HG02759 (cell line): ENCODE measurements at regions not wholly inside any gene's neighbourhood (a gene's known extent, or its start where the extent isn't known, plus 50 kb on each side); places are given as distances from the start of the nearest gene placed in this dataset.

Experiments used
- ATAC-seq: cut with Tn5 transposase; IDR thresholded peaks from one replicate; pipeline ENCODE4 v1.9.1; 2021; ENCODE audit warnings: mild to moderate bottlenecking, moderate library complexity; ENCODE audit not compliant: unreplicated experiment

DNA sequence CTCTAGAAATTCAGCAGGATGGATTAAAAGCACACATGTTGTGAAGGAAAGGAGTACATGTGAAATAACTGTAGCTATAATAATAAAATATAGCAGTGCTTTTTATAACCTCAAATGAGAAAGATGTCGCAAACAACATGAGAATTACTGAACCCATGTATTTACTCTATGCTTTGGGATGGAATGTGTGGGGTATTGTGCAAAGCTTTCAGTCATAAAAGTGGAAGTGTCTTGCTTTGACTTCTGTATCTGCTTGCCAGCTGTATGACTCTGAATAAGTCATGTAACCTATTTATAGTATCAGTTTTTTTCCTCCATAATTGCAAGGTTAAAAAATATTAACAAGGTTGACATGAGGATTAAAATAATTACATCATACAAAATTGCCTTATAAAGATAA, 519.3 kb upstream of the CADM2 start:
- ATAC-seq: no peak

DNA sequence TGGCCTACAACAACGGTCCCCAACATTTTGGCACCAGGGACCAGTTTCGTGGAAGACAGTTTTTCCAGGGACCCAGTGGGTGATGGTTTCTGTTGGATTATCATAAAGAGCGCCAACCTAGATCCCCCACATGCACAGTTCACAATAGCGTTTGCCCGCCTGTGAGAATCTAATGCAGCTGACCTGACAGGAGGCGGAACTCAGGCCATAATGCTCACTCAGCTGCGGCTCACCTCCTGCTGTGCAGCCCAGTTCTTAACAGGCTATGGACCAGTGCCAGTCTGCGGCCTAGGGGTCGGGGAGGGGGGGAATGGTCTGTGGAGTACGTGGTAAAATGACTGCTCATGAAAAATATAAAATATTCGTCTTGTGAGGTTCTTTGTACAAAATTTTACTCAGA, 518.5 kb upstream of the CADM2 start:
- no peak for ATAC-seq

DNA sequence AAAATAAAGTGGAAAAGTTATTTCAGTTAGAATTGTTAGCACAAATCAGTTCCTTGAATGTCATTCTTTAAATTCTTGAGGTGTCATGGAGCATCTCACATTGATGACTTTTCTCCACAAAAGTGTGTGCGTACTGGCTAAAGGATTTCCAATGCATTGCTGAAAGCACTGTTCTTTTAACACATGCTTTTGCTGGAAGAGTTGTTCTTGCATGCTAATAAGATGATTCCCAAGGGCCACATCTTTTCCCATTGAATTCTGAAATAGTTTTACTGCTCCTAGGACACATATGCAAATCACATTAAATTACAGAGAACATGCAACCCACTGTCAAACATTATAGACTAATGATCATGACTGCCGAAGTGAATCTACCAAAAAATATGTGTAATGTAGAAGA, 516.3 kb upstream of the CADM2 start:
- ATAC-seq: no peak

DNA sequence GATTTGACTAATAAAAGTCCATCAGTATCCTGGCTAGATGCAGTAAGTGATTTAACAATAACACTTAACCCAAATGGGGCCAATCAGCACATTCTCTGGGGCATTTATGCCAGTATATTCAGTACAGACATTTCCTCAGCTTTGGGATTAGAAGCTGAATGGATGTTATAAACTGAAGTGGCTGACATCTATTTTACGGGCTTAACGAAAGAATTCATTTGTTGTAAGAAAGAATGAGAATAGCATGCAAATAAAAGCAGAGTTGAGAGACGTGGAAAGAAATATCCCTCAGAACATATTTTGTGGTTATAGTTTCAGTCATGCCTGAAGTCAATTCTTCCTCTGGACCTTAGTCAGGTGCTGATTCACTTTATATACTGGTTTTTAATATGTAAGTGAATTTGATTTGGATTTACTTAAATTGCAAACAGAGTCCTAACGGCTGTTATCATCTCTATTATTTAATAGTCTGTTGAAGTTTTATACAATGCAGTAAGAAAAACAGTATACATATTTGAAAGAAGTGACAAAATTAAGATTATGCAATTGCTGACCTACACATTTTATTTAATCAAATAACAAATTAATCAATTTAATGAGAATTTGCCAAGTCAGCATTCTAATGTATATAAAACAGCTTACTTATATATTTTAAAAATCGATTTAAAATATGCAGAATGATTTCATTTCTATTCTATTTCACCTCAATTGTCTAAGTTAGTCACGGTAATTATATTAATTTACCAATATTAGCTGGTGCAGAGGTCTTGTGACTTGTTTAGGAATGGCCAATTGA, 513.9 kb upstream of the CADM2 start:
- ATAC-seq: no peak

DNA sequence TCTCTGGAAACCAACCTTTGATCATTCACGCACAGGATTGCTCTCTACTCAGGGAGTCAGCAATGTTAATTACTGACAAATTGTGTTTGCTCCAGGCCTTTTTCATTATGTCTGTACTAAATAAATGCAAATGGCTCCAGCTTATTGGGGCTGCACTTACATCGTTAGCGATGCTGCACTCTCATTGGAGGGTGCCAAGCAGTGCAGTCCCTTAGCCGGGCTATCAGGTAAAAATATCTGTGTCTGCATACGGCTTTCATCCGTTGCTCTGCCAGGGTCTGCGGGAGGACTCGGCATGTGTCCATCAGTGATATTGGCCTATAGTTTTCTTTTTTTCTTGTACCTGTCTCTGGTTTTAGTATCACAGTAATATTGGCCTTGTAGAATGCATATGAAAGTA, 471.5 kb upstream of the CADM2 start:
- no peak for ATAC-seq

DNA sequence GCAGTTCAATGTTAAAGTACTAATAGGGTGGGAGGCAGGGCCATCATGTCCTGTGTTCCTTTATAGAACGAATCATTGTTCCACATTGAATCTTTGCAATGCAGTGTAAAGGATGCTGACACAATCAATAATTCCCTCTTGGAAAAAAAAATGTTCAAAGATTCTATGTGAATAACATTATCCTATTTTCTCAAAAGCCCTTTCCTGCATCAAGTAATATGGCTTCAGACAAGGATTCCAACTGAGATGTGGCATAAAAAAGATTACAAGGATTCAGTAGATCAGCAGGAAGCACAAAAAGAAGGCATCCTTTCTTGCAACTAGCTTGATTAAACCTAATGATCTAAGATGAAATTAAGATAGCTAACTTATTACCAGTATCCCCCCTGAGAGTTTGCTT, 454.0 kb upstream of the CADM2 start:
- ATAC-seq: no peak

DNA sequence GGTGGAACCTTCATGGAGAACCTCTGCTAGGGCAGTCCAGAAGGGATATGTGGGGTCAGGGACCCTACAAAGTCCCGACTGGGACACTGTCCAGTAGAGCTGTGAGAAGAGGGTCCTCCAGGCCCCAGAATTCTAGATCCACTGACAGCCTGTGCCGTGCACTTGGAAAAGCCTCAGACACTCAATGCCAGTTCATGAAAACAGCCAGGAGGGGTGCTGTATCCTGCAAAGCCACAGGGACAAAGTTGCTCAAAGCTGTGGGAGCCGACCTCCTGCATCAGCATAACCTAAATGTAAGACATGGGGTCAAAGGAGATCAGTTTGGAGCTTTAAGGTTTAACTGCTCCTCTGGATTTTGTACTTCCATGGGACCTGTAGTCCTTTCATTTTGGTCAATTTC, 448.8 kb upstream of the CADM2 start:
- ATAC-seq: no peak

DNA sequence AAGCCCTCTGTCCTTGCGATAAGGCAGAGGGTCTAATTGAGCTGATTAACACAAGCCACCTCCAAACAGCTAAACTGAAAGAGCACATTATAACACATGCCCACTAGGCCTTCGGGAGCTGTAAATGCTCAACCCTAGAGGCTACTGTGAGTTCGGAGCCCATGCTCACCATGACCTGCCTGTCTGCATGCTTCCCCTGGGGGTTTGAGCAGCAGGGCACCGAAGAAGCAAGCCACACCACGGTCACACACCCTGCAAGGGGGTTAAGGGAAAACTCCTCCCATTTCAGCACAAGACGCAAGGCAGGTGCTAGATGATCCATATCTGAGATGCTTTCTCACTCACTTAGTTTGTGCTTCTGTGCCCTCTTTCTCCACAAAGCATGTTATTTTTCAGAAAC, 435.9 kb upstream of the CADM2 start:
- ATAC-seq: no peak

DNA sequence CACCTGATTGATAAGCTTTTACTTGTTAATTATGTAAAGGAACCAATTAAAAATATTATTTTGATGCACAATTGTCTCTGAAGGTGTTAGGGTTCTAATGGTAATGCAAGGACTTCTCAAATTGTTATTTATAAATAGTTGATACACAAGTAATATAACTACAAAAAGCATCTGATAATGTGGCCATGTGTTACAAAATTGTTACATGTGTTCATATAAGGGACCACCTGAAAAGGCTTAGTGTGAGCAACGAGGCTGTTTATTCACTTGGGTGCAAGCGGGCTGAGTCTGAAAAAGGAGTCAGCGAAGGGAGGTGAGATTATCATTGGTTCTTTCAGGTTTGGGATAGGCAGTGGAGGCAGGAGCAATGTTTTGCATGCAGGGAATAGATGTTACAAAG, 421.9 kb upstream of the CADM2 start:
- no peak for ATAC-seq

DNA sequence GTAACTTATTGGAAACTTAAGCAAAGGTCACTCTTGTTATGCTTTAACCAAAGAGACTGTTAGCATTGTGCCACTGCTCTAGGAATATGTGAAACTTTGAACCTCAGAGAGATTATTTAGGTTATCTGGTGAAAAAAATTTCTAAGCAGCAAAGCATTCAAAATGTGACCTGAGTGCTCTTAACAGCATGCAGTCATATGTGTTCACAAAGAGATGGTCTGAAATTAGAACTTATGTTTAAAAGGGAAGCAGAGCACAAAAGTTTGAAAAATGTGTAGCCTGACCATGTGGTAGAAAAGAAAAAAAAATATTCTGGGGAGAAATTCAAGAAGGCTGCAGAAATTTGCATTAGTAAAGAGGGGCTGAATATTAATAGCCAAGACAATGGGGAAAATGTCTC, 420.2 kb upstream of the CADM2 start:
- ATAC-seq: no peak

DNA sequence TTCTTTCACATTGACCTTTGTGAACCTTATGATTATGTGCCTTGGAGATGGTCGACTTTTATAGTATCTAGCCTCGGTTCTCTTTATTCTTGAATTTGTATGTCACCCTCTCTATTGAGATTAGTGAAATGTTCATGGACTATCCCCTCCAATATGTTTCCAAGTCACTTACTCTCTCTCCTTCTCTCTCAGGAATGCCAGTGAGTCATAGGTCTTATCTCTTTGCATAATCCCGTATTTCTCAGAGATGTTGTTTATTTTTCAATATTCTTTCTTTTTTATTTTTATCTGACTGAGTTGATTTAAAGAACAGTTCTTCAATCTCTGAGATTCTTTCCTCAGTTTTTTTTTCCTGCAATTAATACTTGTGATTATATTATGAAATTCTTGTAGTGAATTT, 411.6 kb upstream of the CADM2 start:
- ATAC-seq: no peak

DNA sequence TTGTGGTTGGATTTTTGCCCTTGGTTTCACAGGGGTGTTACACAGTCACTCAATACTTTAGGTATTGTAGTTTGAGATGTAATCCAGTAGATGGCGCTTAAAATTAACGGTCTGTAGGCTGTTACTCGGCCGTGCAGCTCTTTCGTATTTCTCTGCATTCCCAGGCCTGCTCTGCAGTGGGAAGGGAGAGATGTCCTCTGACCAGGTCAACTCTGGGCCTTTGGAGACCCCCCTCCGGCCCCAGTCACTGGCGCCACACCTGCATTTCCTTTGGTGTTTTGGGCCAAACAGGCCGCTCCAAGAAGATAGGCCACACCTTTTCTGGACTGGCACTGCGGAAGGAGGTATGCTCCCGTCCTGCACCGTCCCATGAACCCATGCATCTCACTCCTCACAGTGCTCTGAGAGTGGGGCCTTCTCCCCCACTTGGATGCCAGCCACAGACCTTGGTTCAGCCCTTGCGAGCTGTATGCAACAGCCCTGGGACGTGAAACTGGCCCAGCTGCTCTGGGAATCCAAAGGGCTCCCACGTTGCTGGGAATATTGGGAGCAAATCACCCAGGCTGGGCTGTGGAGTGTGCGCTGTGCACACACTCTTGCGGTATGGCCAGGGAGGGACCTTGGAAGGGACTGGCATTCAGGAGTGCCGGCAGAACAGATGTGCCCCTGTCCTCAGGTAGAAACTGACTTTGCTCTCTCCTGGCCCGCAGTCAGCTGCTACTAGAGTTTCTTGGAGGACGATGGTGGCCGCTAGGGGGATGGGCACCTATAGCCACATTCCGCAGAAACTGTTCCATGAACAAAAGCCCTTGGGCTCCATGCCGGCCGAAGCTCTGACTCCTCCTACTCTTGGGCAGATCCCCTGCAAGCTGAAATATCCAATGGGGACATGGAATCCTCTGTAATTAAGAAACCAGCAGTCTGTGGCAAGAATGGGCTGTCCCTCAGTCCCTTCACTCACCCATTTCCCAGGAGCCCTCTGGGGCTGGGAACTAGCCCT, 410.5 kb upstream of the CADM2 start:
- ATAC-seq: peak; percentile 95

DNA sequence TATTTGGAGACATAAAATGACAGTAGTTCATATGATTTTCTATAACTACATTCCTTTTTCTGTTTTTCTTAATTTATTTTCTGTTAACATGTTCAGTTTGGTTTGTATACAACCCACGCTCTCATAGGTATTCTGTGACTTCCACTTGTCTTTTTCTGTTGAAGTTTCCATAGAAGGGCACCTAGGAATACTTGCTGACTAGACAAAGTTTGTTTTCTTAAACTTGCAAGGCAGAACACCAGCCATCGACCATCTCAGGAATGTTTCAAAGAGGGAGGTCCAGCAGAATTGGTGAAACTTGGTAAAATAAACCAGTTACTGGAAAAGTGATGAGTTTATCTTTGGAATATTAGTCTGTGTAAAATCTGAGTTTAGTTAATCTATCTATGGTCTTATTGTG, 403.2 kb upstream of the CADM2 start:
- no peak for ATAC-seq

DNA sequence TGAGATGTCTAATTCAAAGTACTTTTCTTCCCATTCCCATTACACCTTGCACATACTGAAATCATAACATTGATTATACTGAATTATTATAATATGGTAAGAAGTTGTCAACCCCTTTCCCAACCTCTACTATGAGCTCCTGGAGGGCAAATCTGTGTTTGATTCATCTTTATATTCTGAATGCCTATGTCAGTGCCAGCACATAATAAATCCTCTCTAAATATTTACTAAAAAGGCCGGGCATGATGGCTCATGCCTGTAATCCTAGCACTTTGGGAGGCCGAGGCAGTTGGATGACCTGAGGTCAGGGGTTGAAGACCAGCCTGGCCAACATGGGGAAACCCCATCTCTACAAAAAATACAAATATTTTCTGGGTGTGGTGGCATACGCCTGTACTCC, 392.5 kb upstream of the CADM2 start:
- no peak for ATAC-seq

DNA sequence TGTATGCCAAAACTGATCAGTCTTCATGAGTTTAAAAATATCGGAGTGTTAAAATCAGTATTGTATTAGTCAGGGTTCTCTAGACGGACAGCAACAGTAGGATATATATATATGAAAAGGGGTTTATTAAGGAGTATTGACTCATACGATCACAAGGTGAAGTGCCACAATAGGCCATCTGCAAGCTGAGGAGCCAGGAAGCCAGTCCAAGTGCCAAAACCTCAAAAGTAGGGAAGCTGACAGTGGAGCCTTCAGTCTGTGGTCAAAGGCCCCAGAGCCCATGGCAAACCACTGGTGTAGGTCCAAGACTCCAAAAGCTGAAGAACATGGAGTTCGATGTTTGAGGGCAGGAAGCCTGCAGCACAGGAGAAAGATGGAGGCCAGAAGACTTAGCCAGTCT, 391.0 kb upstream of the CADM2 start:
- ATAC-seq: no peak

DNA sequence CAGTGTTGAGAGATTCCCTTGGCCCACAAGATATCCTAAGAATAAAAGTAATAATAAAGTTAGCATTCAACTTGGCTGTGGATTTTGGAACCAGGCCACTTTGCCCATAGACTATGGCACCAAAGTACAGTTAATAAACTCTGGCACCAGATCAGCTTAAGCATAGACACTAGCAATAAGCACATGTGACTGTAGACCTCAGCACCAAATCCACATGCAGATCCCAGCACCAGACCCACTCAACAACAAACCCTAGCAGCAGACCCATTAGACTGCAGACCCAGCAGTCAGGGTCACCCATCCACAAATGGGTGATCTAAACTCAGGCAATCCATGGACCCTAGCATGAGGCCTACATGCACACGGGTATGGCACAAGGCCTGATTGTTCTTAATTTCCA, 384.8 kb upstream of the CADM2 start:
- ATAC-seq: no peak

DNA sequence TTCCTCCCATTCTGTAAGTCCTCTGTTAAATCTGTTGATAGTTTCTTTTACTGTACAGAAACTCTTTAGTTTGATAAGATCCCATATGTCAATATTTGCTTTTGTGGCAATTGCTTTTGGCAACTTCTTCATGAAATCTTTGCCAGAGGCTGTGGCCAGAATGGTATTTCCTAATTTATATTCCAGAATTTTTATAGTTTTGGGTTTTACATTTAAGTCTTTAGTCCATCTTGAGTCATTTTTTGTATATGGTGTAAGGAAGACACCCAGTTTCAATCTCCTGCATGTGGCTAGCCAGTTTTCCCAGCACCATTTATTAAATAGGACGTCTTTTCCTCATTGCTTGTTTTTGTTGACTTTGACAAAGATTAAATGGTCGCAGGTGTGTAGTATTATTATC, 372.4 kb upstream of the CADM2 start:
- no peak for ATAC-seq

DNA sequence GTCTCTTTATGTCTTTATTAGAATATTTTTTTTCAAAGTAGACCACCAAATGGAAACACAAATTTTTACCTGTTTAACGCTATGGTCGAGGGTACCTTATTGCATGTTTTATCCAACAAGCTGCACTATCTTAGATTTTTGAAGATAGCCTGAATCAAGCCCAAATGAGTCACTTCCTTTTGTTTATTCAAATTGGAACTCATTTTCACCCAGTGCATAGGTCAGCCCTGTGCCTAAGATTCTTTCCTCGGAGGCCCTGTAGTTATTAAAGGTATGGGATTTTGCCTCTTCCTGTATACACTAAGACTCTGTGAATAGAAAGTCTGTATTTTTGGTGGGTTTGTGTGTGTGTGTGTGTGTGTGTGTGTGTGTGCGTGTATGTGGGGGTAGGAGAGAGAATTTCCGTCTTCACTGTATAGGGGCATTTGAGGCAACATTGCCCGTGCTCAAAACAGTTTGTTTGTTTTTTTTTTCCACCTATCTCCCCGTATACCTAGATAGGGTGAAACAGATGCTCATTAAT, 358.0 kb upstream of the CADM2 start:
- no peak for ATAC-seq

DNA sequence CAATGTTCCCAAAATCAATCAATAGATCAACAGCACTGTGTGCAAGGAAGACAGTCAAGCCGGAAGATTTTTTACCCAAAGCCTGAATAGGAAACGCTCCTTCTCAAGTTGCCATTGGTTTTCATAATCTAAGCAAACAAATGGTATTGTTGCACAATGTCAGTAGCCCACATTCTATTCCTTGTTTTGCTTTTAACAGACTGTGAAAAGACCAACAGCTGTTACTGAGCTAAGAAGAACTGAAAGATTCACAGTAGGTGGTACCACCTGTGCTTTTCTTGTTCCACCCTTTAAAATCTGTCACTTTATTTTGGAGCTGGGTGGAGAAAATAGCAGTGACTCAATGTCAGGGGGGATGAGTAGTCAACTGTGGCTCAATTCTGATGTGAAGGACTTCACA, 357.5 kb upstream of the CADM2 start:
- ATAC-seq: no peak

DNA sequence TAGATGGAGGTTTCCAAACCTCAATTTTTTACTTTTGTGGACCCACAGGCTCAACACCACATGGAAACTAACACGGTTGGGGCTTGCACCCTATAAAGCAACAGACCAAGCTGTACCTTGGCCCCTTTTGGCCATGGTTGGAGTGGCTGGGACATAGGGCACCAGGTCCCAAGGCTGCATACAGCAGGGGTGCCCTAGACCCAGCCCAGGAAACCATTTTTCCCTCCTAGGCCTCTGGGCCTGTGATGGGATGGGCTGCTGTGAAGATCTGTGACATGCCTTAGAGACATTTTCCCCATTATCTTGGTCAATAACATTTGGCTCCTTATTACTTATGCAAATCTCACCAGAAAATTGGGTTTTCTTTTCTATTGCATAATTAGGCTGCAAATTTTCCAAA, 337.0 kb upstream of the CADM2 start:
- no peak for ATAC-seq

DNA sequence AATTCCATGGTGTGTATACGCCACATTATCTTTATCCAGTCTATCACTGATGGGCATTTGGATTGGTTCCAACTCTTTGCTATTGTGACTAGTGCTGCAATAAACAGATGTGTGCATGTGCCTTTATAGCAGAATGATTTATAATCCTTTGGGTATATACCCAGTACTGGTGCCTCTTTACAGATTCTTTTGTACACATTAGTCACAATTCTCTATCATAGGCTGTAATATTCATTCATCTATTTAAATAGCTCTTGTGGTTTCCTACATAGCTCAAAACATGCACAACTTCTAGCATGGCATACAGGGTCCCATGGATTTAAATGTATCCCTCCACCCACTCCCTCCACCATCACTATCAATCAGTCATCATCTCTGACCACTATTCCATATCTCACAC, 324.1 kb upstream of the CADM2 start:
- no peak for ATAC-seq

DNA sequence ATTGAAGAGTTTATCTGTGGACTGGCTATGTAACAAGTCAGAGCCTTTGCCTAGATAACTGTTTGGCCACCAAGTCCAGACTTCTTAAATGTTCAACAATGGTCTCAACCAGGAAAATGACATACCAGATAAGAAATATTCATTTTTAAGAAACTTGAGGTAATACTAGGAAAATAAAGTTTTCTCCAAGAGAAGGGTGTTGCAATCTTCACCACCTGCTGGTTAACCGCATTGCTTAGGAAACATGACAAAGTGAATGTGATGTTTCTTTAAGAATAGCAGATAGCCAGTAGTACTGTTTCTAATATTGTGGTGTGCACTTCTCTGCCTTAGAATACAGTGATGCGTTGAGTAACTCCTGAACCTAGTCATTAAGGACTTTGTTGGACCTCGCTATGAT, 321.5 kb upstream of the CADM2 start:
- ATAC-seq: no peak
